ENCODE measurements at regions not wholly inside any gene's neighbourhood (a gene's known extent, or its start where the extent isn't known, plus 50 kb on each side); places are given as distances from the start of the nearest gene placed in this dataset.
"Not testable (repeated sequence)": the region's sequence is repeated elsewhere in the genome, so short reads cannot be mapped to it uniquely, and the experiment has no call there.

GRCh38 chr9:41367301-41367700 lies 178.2 kb upstream of the ZNG1F start:
- POLR2A ChIA-PET, DNase-seq, H3K4me3 Mint-ChIP-seq, H3K27ac Mint-ChIP-seq, ATAC-seq, H3K27me3 Mint-ChIP-seq, H3K4me1 Mint-ChIP-seq, H3K9me3 Mint-ChIP-seq, H3K36me3 Mint-ChIP-seq: not testable (repeated sequence)

GRCh38 chr9:41361790-41362189 lies 172.7 kb upstream of the ZNG1F start:
- POLR2A ChIA-PET, H3K27me3 Mint-ChIP-seq, H3K4me3 Mint-ChIP-seq, H3K27ac Mint-ChIP-seq, DNase-seq, H3K9me3 Mint-ChIP-seq, H3K4me1 Mint-ChIP-seq, H3K36me3 Mint-ChIP-seq, ATAC-seq: not testable (repeated sequence)

GRCh38 chr9:41359116-41359515 lies 170.0 kb upstream of the ZNG1F start:
- POLR2A ChIA-PET, H3K4me1 Mint-ChIP-seq, H3K36me3 Mint-ChIP-seq, H3K9me3 Mint-ChIP-seq, H3K27me3 Mint-ChIP-seq: not testable (repeated sequence)
- Mint-ChIP-seq H3K27ac (peak overlapping the region; percentile 93 to 98 (median 95)), H3K4me3 (peak overlapping the region; percentile 93 to 99 (median 98))
- DNase-seq (peak in 5 of 10 donors; percentile 13 to 72 (median 47)), ATAC-seq (peak; percentile 74)

- POLR2A ChIA-PET, H3K9me3 Mint-ChIP-seq, H3K36me3 Mint-ChIP-seq, H3K27me3 Mint-ChIP-seq, H3K4me1 Mint-ChIP-seq: not testable (repeated sequence)
- Mint-ChIP-seq H3K4me3 (peak overlapping the region; percentile 93 to 99 (median 98)), H3K27ac (peak overlapping the region; percentile 93 to 98 (median 95))
- peak; percentile 55 to 89 (median 76) for DNase-seq
- peak in 1 of 2 donors; percentile 31 for ATAC-seq
Observed at GRCh38 chr9:41358682-41359081, 169.6 kb upstream of the ZNG1F start.

- H3K4me1 Mint-ChIP-seq, POLR2A ChIA-PET, H3K27me3 Mint-ChIP-seq, H3K9me3 Mint-ChIP-seq, ATAC-seq, H3K36me3 Mint-ChIP-seq: not testable (repeated sequence)
- DNase-seq = peak in 3 of 10 donors; percentile 12 to 62 (median 19)
- Mint-ChIP-seq H3K4me3 (peak overlapping the region; percentile 46 to 99 (median 96)), H3K27ac (peak overlapping the region in 9 of 10 donors; percentile 41 to 96 (median 91))
Observed at GRCh38 chr9:41357918-41358404, 168.8 kb upstream of the ZNG1F start.

GRCh38 chr9:41357350-41357748 lies 168.2 kb upstream of the ZNG1F start:
- ATAC-seq, H3K27me3 Mint-ChIP-seq, POLR2A ChIA-PET, H3K36me3 Mint-ChIP-seq, H3K4me1 Mint-ChIP-seq, H3K9me3 Mint-ChIP-seq: not testable (repeated sequence)
- H3K4me3 Mint-ChIP-seq = peak overlapping the region in 9 of 10 donors; percentile 9 to 99 (median 64)
- H3K27ac Mint-ChIP-seq = peak overlapping the region in 2 of 10 donors; percentile 9 to 70
- peak in 1 of 10 donors; percentile 9 for DNase-seq

GRCh38 chr9:41356588-41357349 lies 167.7 kb upstream of the ZNG1F start:
- ATAC-seq (peak; percentile 75 to 76), DNase-seq (peak; percentile 65 to 94 (median 85))
- POLR2A ChIA-PET, H3K4me1 Mint-ChIP-seq, H3K27me3 Mint-ChIP-seq, H3K9me3 Mint-ChIP-seq, H3K36me3 Mint-ChIP-seq: not testable (repeated sequence)
- Mint-ChIP-seq H3K27ac (peak overlapping the region in 5 of 10 donors; percentile 9 to 88 (median 55)), H3K4me3 (peak overlapping the region; percentile 46 to 97 (median 74))

GRCh38 chr9:41355712-41356450 lies 166.8 kb upstream of the ZNG1F start:
- H3K4me1 Mint-ChIP-seq, H3K36me3 Mint-ChIP-seq, POLR2A ChIA-PET, H3K27me3 Mint-ChIP-seq, H3K9me3 Mint-ChIP-seq: not testable (repeated sequence)
- peak in 2 of 10 donors; percentile 15 to 18 for DNase-seq
- ATAC-seq = peak in 1 of 2 donors; percentile 49
- H3K4me3 Mint-ChIP-seq = peak overlapping the region in 8 of 10 donors; percentile 28 to 69 (median 56)
- H3K27ac Mint-ChIP-seq = peak overlapping the region in 2 of 10 donors; percentile 53 to 74

- H3K27me3 Mint-ChIP-seq, H3K4me1 Mint-ChIP-seq, H3K36me3 Mint-ChIP-seq, ATAC-seq, POLR2A ChIA-PET, H3K9me3 Mint-ChIP-seq: not testable (repeated sequence)
- H3K4me3 Mint-ChIP-seq = peak overlapping the region; percentile 58 to 88 (median 72)
- H3K27ac Mint-ChIP-seq = peak overlapping the region in 7 of 10 donors; percentile 50 to 91 (median 63)
- peak in 7 of 10 donors; percentile 31 to 62 (median 44) for DNase-seq
Observed at GRCh38 chr9:41354978-41355377, 165.9 kb upstream of the ZNG1F start.

- H3K36me3 Mint-ChIP-seq, H3K27me3 Mint-ChIP-seq, H3K4me1 Mint-ChIP-seq, H3K9me3 Mint-ChIP-seq, POLR2A ChIA-PET: not testable (repeated sequence)
- peak; percentile 33 to 43 for ATAC-seq
- Mint-ChIP-seq H3K4me3 (peak overlapping the region; percentile 30 to 79 (median 58)), H3K27ac (peak overlapping the region in 1 of 10 donors; percentile 91)
- DNase-seq = peak in 4 of 10 donors; percentile 14 to 61 (median 28)
Observed at GRCh38 chr9:41354060-41354934, 165.2 kb upstream of the ZNG1F start.

- H3K36me3 Mint-ChIP-seq, H3K9me3 Mint-ChIP-seq, POLR2A ChIA-PET, H3K4me3 Mint-ChIP-seq, ATAC-seq, H3K27me3 Mint-ChIP-seq, H3K27ac Mint-ChIP-seq, H3K4me1 Mint-ChIP-seq: not testable (repeated sequence)
- peak in 1 of 10 donors; percentile 30 for DNase-seq
Observed at GRCh38 chr9:41353026-41353425, 163.9 kb upstream of the ZNG1F start.

- H3K36me3 Mint-ChIP-seq, H3K27me3 Mint-ChIP-seq, H3K4me3 Mint-ChIP-seq, POLR2A ChIA-PET, H3K9me3 Mint-ChIP-seq, DNase-seq, ATAC-seq, H3K27ac Mint-ChIP-seq, H3K4me1 Mint-ChIP-seq: not testable (repeated sequence)
Observed at GRCh38 chr9:41352390-41352789, 163.3 kb upstream of the ZNG1F start.

All from naive thymus-derived CD8-positive, alpha-beta T cell (primary cell).